NCI-H524 (cell line): ENCODE measurements at regions not wholly inside any gene's neighbourhood (a gene's known extent, or its start where the extent isn't known, plus 50 kb on each side); places are given as distances from the start of the nearest gene placed in this dataset.

Source experiments
- DNase-seq, 2 experiments: peaks; one replicate each; lab custom pipeline; 2025; lab: John Stamatoyannopoulos, UW

GRCh38 chr4:14247767-14248166, 620.2 kb upstream of the BOD1L1 start:
- peak; percentile 31 to 40 for DNase-seq

DNA sequence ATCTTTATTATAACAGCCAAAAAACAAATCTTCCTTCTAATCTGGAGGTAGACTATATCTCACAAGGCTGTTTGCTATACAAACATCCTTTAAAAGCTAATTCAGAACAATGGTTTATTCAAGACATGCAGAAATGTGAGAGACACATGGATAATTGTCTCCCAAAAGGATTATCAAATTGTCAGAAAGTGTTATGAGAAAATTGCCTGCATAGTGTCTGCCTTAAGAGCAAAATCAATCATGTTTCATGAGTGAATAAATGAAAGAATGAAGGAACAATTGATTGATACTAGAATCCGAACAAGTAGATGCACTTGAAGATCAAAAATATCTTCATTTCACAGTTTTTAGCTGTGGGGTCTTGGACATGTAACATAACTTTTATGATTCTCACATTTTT, 621.7 kb upstream of the BOD1L1 start:
- no peak for DNase-seq

GRCh38 chr4:14254252-14254651, 626.7 kb upstream of the BOD1L1 start:
- peak; percentile 23 to 59 for DNase-seq

DNA sequence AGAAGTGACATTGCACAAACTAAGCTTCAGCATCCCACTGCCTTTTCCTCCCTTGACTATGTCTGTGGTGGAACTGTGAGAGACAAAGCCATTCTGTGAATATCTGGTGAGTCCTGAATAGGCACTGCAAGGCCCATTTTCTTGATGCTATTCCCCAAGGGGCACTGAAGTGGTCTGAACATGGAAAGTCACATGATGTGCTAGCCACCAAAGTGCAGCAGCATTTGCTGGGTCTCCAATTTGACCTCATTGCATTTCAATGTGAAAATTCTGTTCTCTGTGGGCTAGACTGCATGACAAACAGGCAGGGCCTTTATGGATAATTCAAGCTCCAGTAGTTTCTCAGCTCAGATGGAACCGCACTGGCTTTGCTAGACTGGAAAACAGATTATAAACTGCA, 627.4 kb upstream of the BOD1L1 start:
- peak in 1 of 2 experiments; percentile 2 for DNase-seq

GRCh38 chr4:14257903-14258302, 630.4 kb upstream of the BOD1L1 start:
- DNase-seq = no peak

DNA sequence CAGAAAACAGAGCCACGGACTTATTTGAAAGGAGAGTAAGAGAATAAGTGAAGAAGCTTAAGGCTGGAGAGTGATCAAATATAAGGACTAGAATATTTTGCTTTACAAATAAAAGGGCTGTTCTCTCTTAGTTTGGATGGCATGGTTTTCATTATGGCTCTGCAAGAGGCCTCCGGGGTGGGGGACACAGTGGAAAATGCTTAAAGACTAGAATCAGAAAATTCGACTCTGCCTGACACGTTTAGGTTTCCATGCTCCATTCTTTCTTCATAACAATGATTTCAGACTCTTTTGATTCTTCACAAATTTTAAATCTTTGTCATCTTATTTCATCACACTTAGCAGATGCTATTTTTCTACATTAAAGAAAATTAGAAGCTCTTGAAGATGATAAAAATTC, 632.4 kb upstream of the BOD1L1 start:
- DNase-seq = no peak

GRCh38 chr4:14260591-14260990, 633.1 kb upstream of the BOD1L1 start:
- no peak for DNase-seq

DNA sequence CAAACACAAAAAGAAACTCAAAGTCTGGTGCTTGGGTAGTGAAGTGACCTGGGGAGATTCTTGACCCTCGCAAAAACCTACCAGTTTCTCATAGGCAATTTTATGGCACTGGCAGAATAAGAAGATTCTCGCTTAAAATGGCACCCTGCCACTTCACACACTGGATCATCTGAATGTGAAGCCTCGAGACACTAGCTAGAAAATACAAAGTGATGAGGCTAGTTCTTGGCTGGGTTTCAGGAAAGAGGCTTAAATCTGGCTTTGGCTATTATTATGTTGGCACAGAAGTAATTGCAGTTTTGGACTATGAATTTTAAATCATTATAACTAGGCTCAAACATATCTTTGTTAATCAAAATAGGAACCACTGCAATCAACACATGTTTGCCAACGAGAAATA, 634.7 kb upstream of the BOD1L1 start:
- no peak for DNase-seq

DNA sequence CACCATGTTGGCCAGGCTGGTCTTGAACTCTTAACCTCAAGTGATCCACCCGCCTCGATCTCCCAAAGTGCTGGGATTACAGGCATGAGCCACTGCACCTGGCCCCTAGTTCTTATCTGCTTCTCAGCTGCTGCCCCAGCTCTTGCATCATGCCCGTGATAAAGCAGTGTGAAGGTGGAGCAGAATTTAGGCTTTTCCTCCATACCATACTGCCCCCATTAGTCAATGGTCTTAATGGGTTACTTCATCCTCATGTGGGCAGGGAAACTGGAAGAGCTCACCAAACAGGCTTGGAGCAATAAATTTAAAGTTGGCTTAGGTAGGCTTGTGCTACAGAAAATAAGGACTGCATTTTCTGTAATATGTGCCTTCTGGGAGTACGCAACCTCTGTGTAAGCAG, 636.9 kb upstream of the BOD1L1 start:
- peak in 1 of 2 experiments; percentile 38 for DNase-seq

- no peak for DNase-seq
Measured at GRCh38 chr4:14265651-14266050, 638.1 kb upstream of the BOD1L1 start.

- DNase-seq = no peak
Measured at GRCh38 chr4:14267373-14268060, 640.0 kb upstream of the BOD1L1 start.

- no peak for DNase-seq
Measured at GRCh38 chr4:14269824-14270223, 642.3 kb upstream of the BOD1L1 start.

DNA sequence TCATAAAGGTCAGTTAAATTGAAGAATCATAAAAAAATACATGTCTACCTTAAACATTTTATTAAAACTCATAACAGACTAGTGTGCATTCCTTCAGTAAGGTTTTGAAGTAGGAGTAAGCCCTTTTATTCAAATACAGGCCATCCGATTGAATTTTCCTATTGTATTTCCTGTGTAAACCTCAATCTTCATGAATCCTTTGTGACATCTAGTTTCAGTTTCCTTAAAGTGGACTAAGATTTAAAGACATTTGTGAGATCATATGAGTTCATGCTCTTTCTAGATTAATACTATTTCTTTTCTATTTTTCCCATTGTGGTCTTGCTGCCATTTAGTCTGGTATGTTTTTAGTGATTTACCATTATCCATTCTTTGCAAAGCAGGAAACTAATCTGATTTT, 644.7 kb upstream of the BOD1L1 start:
- no peak for DNase-seq

DNA sequence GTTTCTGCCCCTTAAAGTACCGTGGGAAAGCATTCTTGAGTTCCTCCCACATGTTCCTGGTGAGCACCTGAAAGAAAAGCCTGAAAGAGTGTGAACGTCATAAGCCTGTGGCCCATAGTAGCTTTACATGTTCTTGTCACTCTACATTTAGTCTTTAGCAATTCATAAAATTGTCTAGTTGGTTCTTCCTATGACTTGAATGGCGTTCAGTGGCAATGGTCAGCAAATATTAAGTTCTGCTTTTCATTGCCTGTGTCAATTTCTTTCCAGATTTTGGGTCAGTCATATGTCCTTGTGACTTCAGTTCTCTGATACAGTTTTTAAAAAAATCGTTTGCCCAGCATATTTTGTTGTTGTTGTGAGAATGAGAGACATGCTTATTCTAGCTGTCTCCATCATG, 650.0 kb upstream of the BOD1L1 start:
- DNase-seq = no peak

DNA sequence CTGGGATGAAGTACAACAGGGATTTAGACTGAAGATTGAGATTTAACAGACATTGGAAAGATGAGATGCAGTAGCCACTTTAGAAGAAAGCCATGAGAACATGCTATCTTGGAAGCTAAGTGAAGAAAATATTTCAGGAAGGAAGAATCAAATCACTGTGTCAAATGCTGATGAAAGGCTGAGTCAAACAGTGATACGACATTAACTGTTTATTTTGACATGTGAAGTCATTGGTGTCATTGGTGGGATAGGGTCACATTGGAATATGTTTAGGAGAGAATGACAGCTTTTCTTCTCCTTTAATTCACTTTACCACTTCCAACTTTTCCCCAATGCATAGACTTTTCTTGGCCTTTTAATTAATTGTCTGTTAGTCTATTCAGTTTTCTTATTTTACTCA, 653.0 kb upstream of the BOD1L1 start:
- no peak for DNase-seq

GRCh38 chr4:14284578-14284977, 657.1 kb upstream of the BOD1L1 start:
- no peak for DNase-seq

GRCh38 chr4:14289708-14290107, 662.2 kb upstream of the BOD1L1 start:
- DNase-seq = no peak

GRCh38 chr4:14293582-14293981, 666.1 kb upstream of the BOD1L1 start:
- no peak for DNase-seq

GRCh38 chr4:14294611-14295010, 667.1 kb upstream of the BOD1L1 start:
- DNase-seq = no peak

- no peak for DNase-seq
Measured at GRCh38 chr4:14299166-14299565, 671.6 kb upstream of the BOD1L1 start.

DNA sequence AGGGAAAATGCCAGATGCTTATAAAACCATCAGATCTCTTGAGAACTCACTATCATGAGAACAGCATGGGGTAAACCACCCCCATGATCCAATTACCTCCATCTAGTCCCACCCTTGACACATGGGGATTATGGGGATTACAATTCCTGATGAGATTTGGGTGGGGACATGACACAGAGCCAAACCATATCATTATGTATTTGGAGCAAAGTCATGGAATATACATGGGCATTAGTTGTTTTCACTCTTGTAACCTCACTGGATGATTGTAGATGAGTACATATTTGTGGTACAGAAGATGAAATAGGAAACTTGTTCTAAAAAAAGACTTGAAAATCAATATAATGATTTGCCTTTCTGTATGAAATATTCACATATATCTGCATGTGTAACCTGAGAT, 674.5 kb upstream of the BOD1L1 start:
- DNase-seq = peak; percentile 19 to 32

GRCh38 chr4:14303856-14304255, 676.3 kb upstream of the BOD1L1 start:
- no peak for DNase-seq

DNA sequence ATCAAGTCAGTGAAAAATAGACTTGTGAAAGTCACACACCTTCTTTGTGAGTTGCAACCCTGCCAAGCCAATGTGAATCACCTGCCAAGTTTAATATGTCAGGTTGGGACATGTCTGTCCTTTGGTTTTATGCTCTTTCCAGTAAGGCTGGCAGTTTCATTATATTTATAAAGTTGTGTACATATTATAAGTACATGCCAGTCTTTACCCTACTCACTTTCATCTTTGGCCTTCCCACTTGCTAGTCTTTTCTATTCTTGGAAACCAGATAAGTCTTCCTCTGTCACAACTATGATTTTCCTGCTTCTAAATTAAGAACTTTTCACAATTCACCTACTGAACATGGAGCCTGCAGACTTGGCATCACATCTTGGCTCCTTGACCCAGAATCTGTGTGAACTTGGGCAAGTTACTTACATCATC, 680.7 kb upstream of the BOD1L1 start:
- DNase-seq = no peak

GRCh38 chr4:14309431-14309830, 681.9 kb upstream of the BOD1L1 start:
- DNase-seq = no peak
